Stimulated activated CD4-positive, alpha-beta T cell treated with anti-CD3 and anti-CD28 coated beads, Interleukin-4, amount 100 ng/mL, for 48 hours (primary cell): ENCODE measurements at regions not wholly inside any gene's neighbourhood (a gene's known extent, or its start where the extent isn't known, plus 50 kb on each side); places are given as distances from the start of the nearest gene placed in this dataset.

Experiments
- DNase-seq, 2 donors: peaks; one replicate each; pipeline ENCODE4 v3.0.0-alpha.2; 2020; ENCODE audit warnings: low read depth in 2 of 2

- DNase-seq, result no peak
Observed at GRCh38 chrX:43016021-43016420, 238.1 kb upstream of the PPP1R2C start.

- no peak for DNase-seq
Observed at GRCh38 chrX:43018031-43018430, 240.1 kb upstream of the PPP1R2C start.

GRCh38 chrX:43019021-43019420 lies 241.1 kb upstream of the PPP1R2C start:
- DNase-seq, result no peak

- DNase-seq, result no peak
Observed at GRCh38 chrX:43025806-43026315, 247.9 kb upstream of the PPP1R2C start.

GRCh38 chrX:43064096-43064495 lies 286.1 kb upstream of the PPP1R2C start:
- no peak for DNase-seq

- DNase-seq, result no peak
Observed at GRCh38 chrX:43065978-43066377, 288.0 kb upstream of the PPP1R2C start.

- DNase-seq, result no peak
Observed at GRCh38 chrX:43068639-43069038, 290.7 kb upstream of the PPP1R2C start.

GRCh38 chrX:43083016-43083415 lies 305.1 kb upstream of the PPP1R2C start:
- DNase-seq, result no peak

GRCh38 chrX:43087830-43088229 lies 309.9 kb upstream of the PPP1R2C start:
- DNase-seq, result no peak

GRCh38 chrX:43096830-43097229 lies 318.9 kb upstream of the PPP1R2C start:
- DNase-seq, result no peak

GRCh38 chrX:43106009-43106408 lies 328.0 kb upstream of the PPP1R2C start:
- DNase-seq, result no peak

GRCh38 chrX:43108828-43109227 lies 330.9 kb upstream of the PPP1R2C start:
- DNase-seq, result no peak

- no peak for DNase-seq
Observed at GRCh38 chrX:43121637-43122036, 343.7 kb upstream of the PPP1R2C start.

- no peak for DNase-seq
Observed at GRCh38 chrX:43139645-43140044, 361.7 kb upstream of the PPP1R2C start.

- no peak for DNase-seq
Observed at GRCh38 chrX:43140582-43140981, 362.6 kb upstream of the PPP1R2C start.

- DNase-seq, result no peak
Observed at GRCh38 chrX:43141885-43142284, 363.9 kb upstream of the PPP1R2C start.

GRCh38 chrX:43148305-43148704 lies 370.3 kb upstream of the PPP1R2C start:
- no peak for DNase-seq

- DNase-seq, result peak in 1 of 2 donors; percentile 0
Observed at GRCh38 chrX:43165343-43165920, 387.5 kb upstream of the PPP1R2C start.

GRCh38 chrX:43166874-43167273 lies 388.9 kb upstream of the PPP1R2C start:
- no peak for DNase-seq

GRCh38 chrX:43175434-43175833 lies 397.5 kb upstream of the PPP1R2C start:
- no peak for DNase-seq

- DNase-seq, result no peak
Observed at GRCh38 chrX:43176686-43177085, 398.7 kb upstream of the PPP1R2C start.

GRCh38 chrX:43188296-43188695 lies 410.3 kb upstream of the PPP1R2C start:
- DNase-seq, result no peak

- DNase-seq, result no peak
Observed at GRCh38 chrX:43211570-43211969, 433.6 kb upstream of the PPP1R2C start.

- DNase-seq, result no peak
Observed at GRCh38 chrX:43218198-43218597, 437.9 kb upstream of the MAOA start.
